ENCODE measurements at regions not wholly inside any gene's neighbourhood (a gene's known extent, or its start where the extent isn't known, plus 50 kb on each side); places are given as distances from the start of the nearest gene placed in this dataset.

GRCh38 chr10:71070741-71071140 lies 141.6 kb upstream of the UNC5B start:
- TF ChIP-seq EZH2 (IDR thresholded peaks at IDR 0.05; ENCODE audit: insufficient read depth, poor library complexity, severe bottlenecking) (no peak), EZH2phosphoT487 (IDR thresholded peaks at IDR 0.05; ENCODE audit: insufficient read depth, low read depth) (no peak)
